DMS153 (cell line): ENCODE measurements at regions not wholly inside any gene's neighbourhood (a gene's known extent, or its start where the extent isn't known, plus 50 kb on each side); places are given as distances from the start of the nearest gene placed in this dataset.

Source experiments
- DNase-seq: peaks from one replicate; lab custom pipeline; 2025; lab: John Stamatoyannopoulos, UW

GRCh38 chr10:60728056-60728455 lies 50.2 kb upstream of the CDK1 start:
- DNase-seq = no peak

- no peak for DNase-seq
These were observed 52.0 kb upstream of the CDK1 start for GRCh38 chr10:60726257-60726656.

- no peak for DNase-seq
These were observed 55.7 kb upstream of the CDK1 start for GRCh38 chr10:60722623-60723022.

- no peak for DNase-seq
These were observed 58.6 kb upstream of the CDK1 start for GRCh38 chr10:60719721-60720120.

GRCh38 chr10:60718886-60719285 lies 59.4 kb upstream of the CDK1 start:
- no peak for DNase-seq

- no peak for DNase-seq
These were observed 60.4 kb upstream of the CDK1 start for GRCh38 chr10:60717852-60718251.

- DNase-seq = no peak
These were observed 64.0 kb upstream of the CDK1 start for GRCh38 chr10:60714233-60714632.

- DNase-seq = no peak
These were observed 66.8 kb upstream of the CDK1 start for GRCh38 chr10:60711496-60711895.

GRCh38 chr10:60710041-60710440 lies 68.2 kb upstream of the CDK1 start:
- no peak for DNase-seq

GRCh38 chr10:60708666-60709065 lies 69.6 kb upstream of the CDK1 start:
- DNase-seq = no peak

GRCh38 chr10:60707841-60708240 lies 70.4 kb upstream of the CDK1 start:
- no peak for DNase-seq

GRCh38 chr10:60706146-60706545 lies 72.1 kb upstream of the CDK1 start:
- DNase-seq = no peak

- DNase-seq = no peak
These were observed 72.9 kb upstream of the CDK1 start for GRCh38 chr10:60705376-60705775.

- DNase-seq = no peak
These were observed 73.8 kb upstream of the CDK1 start for GRCh38 chr10:60704471-60704870.

GRCh38 chr10:60703266-60704041 lies 74.8 kb upstream of the CDK1 start:
- DNase-seq = no peak

GRCh38 chr10:60687679-60688078 lies 90.6 kb upstream of the CDK1 start:
- DNase-seq = no peak

GRCh38 chr10:60684091-60684490 lies 94.2 kb upstream of the CDK1 start:
- DNase-seq = no peak

- DNase-seq = no peak
These were observed 97.2 kb upstream of the CDK1 start for GRCh38 chr10:60681103-60681502.

- no peak for DNase-seq
These were observed 98.8 kb upstream of the CDK1 start for GRCh38 chr10:60679388-60679990.

GRCh38 chr10:60678978-60679377 lies 99.3 kb upstream of the CDK1 start:
- DNase-seq = no peak

- no peak for DNase-seq
These were observed 100.6 kb upstream of the CDK1 start for GRCh38 chr10:60677531-60678129.

GRCh38 chr10:60675236-60675635 lies 103.0 kb upstream of the CDK1 start:
- DNase-seq = no peak

- no peak for DNase-seq
These were observed 108.8 kb upstream of the CDK1 start for GRCh38 chr10:60669501-60669900.
